PC-9 (cell line): ENCODE measurements at regions not wholly inside any gene's neighbourhood (a gene's known extent, or its start where the extent isn't known, plus 50 kb on each side); places are given as distances from the start of the nearest gene placed in this dataset.

Experiments used
- BruUV-seq: library from RNA; stranded (reverse); fragments of 400-500 nt; replicated peaks from 2 replicates; lab custom pipeline; 2021; lab: Mats Ljungman, UMichigan
- CTCF ChIA-PET: fragments of 300-600 bp; sonication (Branson Sonifier 250); formaldehyde crosslinking; loops from one replicate; lab custom pipeline; 2022; ENCODE audit warnings: antibody characterized with exemption; lab: Charles Lee
- POLR2A ChIA-PET: fragments of 300-600 bp; sonication (Branson Sonifier 250); formaldehyde crosslinking; loops from one replicate; lab custom pipeline; 2022; ENCODE audit warnings: antibody characterized with exemption; ENCODE audit not compliant: unreplicated experiment; lab: Charles Lee
- DNase-seq, 2 experiments: peaks; one replicate each; pipeline versions ENCODE4 v3.0.0 to v3.0.0-alpha.2; 2015 to 2022; ENCODE audit warnings: mixed read lengths in 1 of 2
- H2AFZ ChIP-seq: fragments of 200-600 bp; sonication (generic); 2 replicates; pipeline ENCODE4 v1.8.1; 2017; ENCODE audit warnings: antibody characterized with exemption
- H3F3A ChIP-seq: fragments of 200-600 bp; sonication (generic); 2 replicates; pipeline ENCODE4 v1.8.1; 2017; ENCODE audit warnings: antibody characterized with exemption, mild to moderate bottlenecking, low read depth; ENCODE audit not compliant: insufficient read depth
- H3K27ac ChIP-seq: fragments of 200-600 bp; sonication (generic); 2 replicates; pipeline ENCODE4 v1.6.1; 2016; ENCODE audit warnings: mixed run types
- H3K27me3 ChIP-seq: fragments of 200-600 bp; sonication (generic); 2 replicates; pipeline ENCODE4 v1.6.1; 2016; ENCODE audit warnings: low read depth, mixed run types; ENCODE audit not compliant: insufficient read depth
- H3K36me3 ChIP-seq: fragments of 200-600 bp; sonication (generic); 2 replicates; pipeline ENCODE4 v1.6.1; 2016; ENCODE audit warnings: low read depth, mixed run types
- H3K4me1 ChIP-seq: fragments of 200-600 bp; sonication (generic); replicated peaks from 2 replicates; pipeline ENCODE4 v1.6.1; 2016; ENCODE audit warnings: mixed run types; ENCODE audit not compliant: insufficient read depth
- H3K4me2 ChIP-seq: fragments of 200-600 bp; sonication (generic); 2 replicates; pipeline ENCODE4 v1.6.1; 2017; ENCODE audit warnings: mixed run types
- H3K4me3 ChIP-seq: fragments of 200-600 bp; sonication (generic); 2 replicates; pipeline ENCODE4 v1.6.1; 2016; ENCODE audit warnings: mixed run types
- H3K79me2 ChIP-seq: fragments of 200-600 bp; sonication (generic); 2 replicates; pipeline ENCODE4 v1.6.1; 2017; ENCODE audit warnings: low read depth, mixed run types
- H3K9me2 ChIP-seq: fragments of 200-600 bp; sonication (generic); 2 replicates; pipeline ENCODE4 v1.8.1; 2017; ENCODE audit warnings: mild to moderate bottlenecking; ENCODE audit not compliant: insufficient read depth
- H3K9me3 ChIP-seq: fragments of 200-600 bp; sonication (generic); 2 replicates; pipeline ENCODE4 v1.8.1; 2016; ENCODE audit warnings: low read depth; ENCODE audit not compliant: insufficient read depth
- H4K20me1 ChIP-seq: fragments of 200-600 bp; sonication (generic); 2 replicates; pipeline ENCODE4 v1.8.1; 2017; ENCODE audit not compliant: insufficient read depth
- CTCF ChIP-seq: fragments of 200-600 bp; sonication (generic); conservative IDR thresholded peaks from 2 replicates; pipeline ENCODE4 v1.6.1; 2017; ENCODE audit warnings: mixed run types, antibody characterized with exemption, mild to moderate bottlenecking, moderate library complexity
- EZH2 ChIP-seq: fragments of 200-600 bp; sonication (generic); IDR thresholded peaks from 2 replicates; pipeline ENCODE4 v1.8.0; 2017; ENCODE audit warnings: antibody characterized with exemption, low read depth
- intact Hi-C: fragments of 100-400 bp; cut with micrococcal nuclease; formaldehyde crosslinking; loops from one replicate; pipeline ENCODE4 v1.10.0; 2022; ENCODE audit not compliant: unreplicated experiment

- no peak overlapping the region for H2AFZ ChIP-seq
- no peaks in the 10 kb centered on the region for H3K9me3 ChIP-seq
- H3F3A ChIP-seq: no peaks in the 10 kb centered on the region
- H4K20me1 ChIP-seq: no peaks in the 10 kb centered on the region
- H3K79me2 ChIP-seq: no peaks in the 10 kb centered on the region
- DNase-seq: no peak
- H3K9me2 ChIP-seq: no peaks in the 10 kb centered on the region
- BruUV-seq: no TSS peak
- CTCF ChIA-PET: no interaction called here
- TF ChIP-seq CTCF: no peak
- TF ChIP-seq EZH2: no peak
- no peak overlapping the region for H3K4me2 ChIP-seq
- POLR2A ChIA-PET: no interaction called here
- H3K4me3 ChIP-seq: no peak overlapping the region
- no peaks in the 10 kb centered on the region for H3K4me1 ChIP-seq
- intact Hi-C loops: no loop called here
- H3K36me3 ChIP-seq: no peaks in the 10 kb centered on the region
- H3K27ac ChIP-seq: no peak overlapping the region
- no peaks in the 10 kb centered on the region for H3K27me3 ChIP-seq
These were observed 478.8 kb downstream of the NEBL start for GRCh38 chr10:20418286-20418685.

- no peak for DNase-seq
- no TSS peak for BruUV-seq
- POLR2A ChIA-PET: no interaction called here
- Histone ChIP-seq H3K4me1 (no peaks in the 10 kb centered on the region), H2AFZ (no peak overlapping the region), H3F3A (no peaks in the 10 kb centered on the region), H3K4me2 (no peak overlapping the region), H4K20me1 (no peaks in the 10 kb centered on the region), H3K9me2 (no peaks in the 10 kb centered on the region), H3K79me2 (no peaks in the 10 kb centered on the region), H3K27ac (no peak overlapping the region), H3K9me3 (no peaks in the 10 kb centered on the region), H3K4me3 (no peak overlapping the region), H3K27me3 (no peaks in the 10 kb centered on the region), H3K36me3 (no peaks in the 10 kb centered on the region)
- intact Hi-C loops: no loop called here
- TF ChIP-seq EZH2 (no peak), CTCF (no peak)
- CTCF ChIA-PET: no interaction called here
These were observed 479.3 kb downstream of the NEBL start for GRCh38 chr10:20417791-20418190.

GRCh38 chr10:20415684-20416083 lies 481.4 kb downstream of the NEBL start:
- intact Hi-C loops: no loop called here
- H3K79me2 ChIP-seq: no peaks in the 10 kb centered on the region
- H3K27ac ChIP-seq: no peak overlapping the region
- H3K4me3 ChIP-seq: no peak overlapping the region
- H3K9me3 ChIP-seq: no peaks in the 10 kb centered on the region
- no peak overlapping the region for H2AFZ ChIP-seq
- ChIA-PET CTCF (no interaction called here), POLR2A (no interaction called here)
- no peak overlapping the region for H3K4me2 ChIP-seq
- no peaks in the 10 kb centered on the region for H3K9me2 ChIP-seq
- no peak for DNase-seq
- no peaks in the 10 kb centered on the region; the same call in 1 of the 2 replicates for H4K20me1 ChIP-seq
- no peaks in the 10 kb centered on the region for H3K4me1 ChIP-seq
- no peak for TF ChIP-seq CTCF
- TF ChIP-seq EZH2: no peak
- H3K27me3 ChIP-seq: no peaks in the 10 kb centered on the region
- no peaks in the 10 kb centered on the region for H3F3A ChIP-seq
- no TSS peak for BruUV-seq
- no peaks in the 10 kb centered on the region for H3K36me3 ChIP-seq
